Daoy (cell line): ENCODE measurements at regions not wholly inside any gene's neighbourhood (a gene's known extent, or its start where the extent isn't known, plus 50 kb on each side); places are given as distances from the start of the nearest gene placed in this dataset.
A peak's percentile ranks its signal among the peaks of the same experiment; 100 is the strongest.

Source experiments
- DNase-seq: peaks from one replicate; pipeline ENCODE4 v3.0.0-alpha.2; 2015; ENCODE audit warnings: low read depth

- DNase-seq: no peak
Measured at GRCh38 chr3:29138171-29138570, 142.7 kb upstream of the RBMS3 start.

- no peak for DNase-seq
Measured at GRCh38 chr3:29140666-29141065, 140.2 kb upstream of the RBMS3 start.

GRCh38 chr3:29141197-29141917 is 139.5 kb upstream of the RBMS3 start:
- no peak for DNase-seq

GRCh38 chr3:29141918-29142275 is 139.0 kb upstream of the RBMS3 start:
- no peak for DNase-seq

GRCh38 chr3:29143151-29143550 is 137.7 kb upstream of the RBMS3 start:
- no peak for DNase-seq

GRCh38 chr3:29144361-29144760 is 136.5 kb upstream of the RBMS3 start:
- DNase-seq: no peak

GRCh38 chr3:29144807-29145206 is 136.1 kb upstream of the RBMS3 start:
- DNase-seq: peak; percentile 2

GRCh38 chr3:29145360-29145759 is 135.5 kb upstream of the RBMS3 start:
- no peak for DNase-seq

- DNase-seq: no peak
Measured at GRCh38 chr3:29152379-29152778, 128.5 kb upstream of the RBMS3 start.

GRCh38 chr3:29153811-29154210 is 127.1 kb upstream of the RBMS3 start:
- no peak for DNase-seq

GRCh38 chr3:29156086-29156715 is 124.7 kb upstream of the RBMS3 start:
- no peak for DNase-seq

- DNase-seq: no peak
Measured at GRCh38 chr3:29164825-29165224, 116.0 kb upstream of the RBMS3 start.

GRCh38 chr3:29167180-29167579 is 113.7 kb upstream of the RBMS3 start:
- no peak for DNase-seq

GRCh38 chr3:29168081-29168480 is 112.8 kb upstream of the RBMS3 start:
- DNase-seq: no peak

GRCh38 chr3:29168696-29169095 is 112.2 kb upstream of the RBMS3 start:
- DNase-seq: no peak

GRCh38 chr3:29169451-29169850 is 111.4 kb upstream of the RBMS3 start:
- DNase-seq: no peak

- DNase-seq: no peak
Measured at GRCh38 chr3:29171043-29171990, 109.6 kb upstream of the RBMS3 start.

- DNase-seq: no peak
Measured at GRCh38 chr3:29176501-29176900, 104.4 kb upstream of the RBMS3 start.

GRCh38 chr3:29178809-29179793 is 101.8 kb upstream of the RBMS3 start:
- DNase-seq: no peak

- no peak for DNase-seq
Measured at GRCh38 chr3:29181149-29181780, 99.6 kb upstream of the RBMS3 start.

- no peak for DNase-seq
Measured at GRCh38 chr3:29181872-29182271, 99.0 kb upstream of the RBMS3 start.
